SK-MEL-5 (cell line): ENCODE measurements at regions not wholly inside any gene's neighbourhood (a gene's known extent, or its start where the extent isn't known, plus 50 kb on each side); places are given as distances from the start of the nearest gene placed in this dataset.

Experiments
- DNase-seq: peaks from one replicate; pipeline ENCODE4 v3.0.0-alpha.2; 2016; ENCODE audit warnings: low read depth, low spot score
- in situ Hi-C: cut with HindIII; loops from 2 replicates; pipeline ENCODE4 v1.10.0; 2016; ENCODE audit warnings: low sequenced_read_pairs, high pct_unique_total_duplicates, low pct_unique_long_range_greater_than_20kb

- in situ Hi-C loops = no loop called here
These were observed 57.3 kb downstream of the MAF start for GRCh38 chr16:79543219-79543618.

GRCh38 chr16:79542237-79542774 lies 58.2 kb downstream of the MAF start:
- DNase-seq = no peak
- in situ Hi-C loops = no loop called here

More at GRCh38 chr16:79543219-79543618, 57.3 kb downstream of the MAF start:
- no peak for DNase-seq

DNA sequence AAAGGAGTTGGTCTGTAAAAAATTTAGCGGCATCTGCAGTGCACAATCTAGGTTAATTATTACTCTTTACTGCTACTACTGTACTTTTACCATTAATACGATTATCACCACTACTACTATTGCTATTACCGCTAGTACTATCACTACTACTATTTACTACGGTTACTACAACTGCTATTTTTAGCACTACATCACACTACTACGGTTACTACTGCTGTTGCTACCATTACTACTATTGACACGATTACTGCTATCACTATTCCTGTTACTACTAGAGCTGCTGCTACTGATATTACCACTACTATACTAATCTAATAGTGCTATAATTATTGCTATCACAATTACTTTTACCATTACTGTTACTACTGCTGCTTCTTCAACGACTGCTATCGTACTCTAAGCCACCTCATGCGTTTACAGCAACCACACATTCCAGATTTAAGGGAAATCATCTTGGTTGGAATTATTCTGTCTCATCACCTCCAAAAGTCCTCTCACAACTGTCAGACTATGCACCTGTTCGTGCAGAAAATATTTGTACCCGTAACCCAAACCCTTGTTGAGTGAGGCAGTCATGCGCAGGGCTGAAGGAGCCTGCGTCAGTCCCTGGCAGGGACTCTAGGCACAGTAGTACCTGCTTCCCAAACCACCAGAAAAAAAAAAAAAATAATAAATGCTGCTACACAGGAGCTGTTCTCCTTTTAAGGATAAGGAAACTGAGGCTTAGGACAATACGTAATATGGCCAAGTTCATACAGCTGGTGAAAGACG lies 59.5 kb downstream of the MAF start:
- in situ Hi-C loops = no loop called here
- DNase-seq = no peak

DNA sequence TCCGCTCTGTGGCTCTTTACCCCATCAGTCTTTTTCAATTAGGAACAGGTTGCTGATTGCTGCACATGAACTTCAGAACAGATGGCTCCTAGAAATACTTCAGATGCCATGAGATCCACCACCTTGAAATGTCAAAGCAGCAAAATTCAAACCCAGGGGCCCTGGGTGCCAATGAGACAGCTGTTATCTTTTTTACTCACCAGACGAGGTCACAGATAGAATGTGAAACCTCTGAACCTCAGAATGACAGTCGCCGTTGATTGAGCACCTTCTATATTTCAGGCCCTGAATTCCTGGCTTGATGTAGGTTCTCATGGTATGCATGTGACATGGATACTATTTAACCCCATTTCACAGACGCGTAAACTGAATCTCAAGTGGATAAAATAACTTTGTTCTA lies 63.0 kb downstream of the MAF start:
- DNase-seq = no peak
- in situ Hi-C loops = no loop called here

DNA sequence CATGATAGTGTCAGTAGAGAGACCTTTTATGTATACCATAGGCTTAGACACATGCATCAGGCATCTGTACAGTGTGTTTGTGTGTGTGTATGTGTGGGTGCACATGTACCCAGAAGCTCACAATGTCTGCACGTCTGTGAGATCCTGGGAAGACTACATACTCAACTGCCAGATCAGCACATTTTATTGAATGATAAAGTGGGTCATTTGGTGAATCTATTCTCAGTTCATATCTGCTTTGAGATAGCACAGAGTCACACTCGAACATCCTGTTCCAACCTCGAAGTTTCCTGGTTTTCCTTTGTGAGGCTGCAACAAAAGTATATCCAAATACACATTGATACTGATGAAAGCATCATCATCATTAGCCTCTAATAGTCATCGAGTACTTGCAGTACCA lies 63.6 kb downstream of the MAF start:
- no peak for DNase-seq
- in situ Hi-C loops = no loop called here

DNA sequence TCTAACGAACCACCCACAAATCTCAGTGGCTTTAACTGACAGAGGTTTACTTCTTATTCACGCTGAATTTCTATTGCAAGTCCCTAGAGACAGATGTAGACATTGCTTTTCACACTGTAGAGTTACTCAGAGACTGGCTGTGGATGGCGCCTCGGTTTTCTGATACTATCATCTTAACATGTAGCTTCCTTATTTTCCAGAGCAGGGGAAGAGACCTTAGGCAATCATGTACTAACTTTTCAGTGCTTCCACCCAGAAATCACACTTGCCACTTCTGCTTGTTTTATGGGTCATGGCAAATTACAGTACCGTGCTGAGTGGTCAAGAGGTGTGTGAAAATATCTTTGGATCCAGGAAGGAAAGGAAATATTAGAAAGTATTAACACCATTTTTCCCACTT lies 65.4 kb downstream of the MAF start:
- DNase-seq = no peak
- in situ Hi-C loops = no loop called here

DNA sequence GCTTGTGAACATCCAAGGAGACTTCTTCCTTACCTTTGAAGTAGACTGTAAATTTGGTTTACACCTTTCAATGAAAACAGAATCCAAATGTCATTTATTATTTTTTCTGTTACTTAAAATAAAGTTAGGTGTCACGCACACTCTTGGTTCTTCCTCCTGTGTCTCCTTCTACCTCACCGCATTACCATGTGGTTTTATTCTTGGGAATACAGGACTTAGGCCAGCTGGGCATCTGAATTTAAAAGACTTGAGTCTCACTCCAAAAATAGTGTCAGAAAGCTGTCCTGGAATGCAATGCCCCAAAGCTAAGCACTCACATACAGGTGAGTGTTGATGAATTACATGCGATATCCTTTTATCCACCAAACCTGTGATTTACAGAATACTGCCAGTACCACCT lies 66.4 kb downstream of the MAF start:
- no peak for DNase-seq
- in situ Hi-C loops = no loop called here

DNA sequence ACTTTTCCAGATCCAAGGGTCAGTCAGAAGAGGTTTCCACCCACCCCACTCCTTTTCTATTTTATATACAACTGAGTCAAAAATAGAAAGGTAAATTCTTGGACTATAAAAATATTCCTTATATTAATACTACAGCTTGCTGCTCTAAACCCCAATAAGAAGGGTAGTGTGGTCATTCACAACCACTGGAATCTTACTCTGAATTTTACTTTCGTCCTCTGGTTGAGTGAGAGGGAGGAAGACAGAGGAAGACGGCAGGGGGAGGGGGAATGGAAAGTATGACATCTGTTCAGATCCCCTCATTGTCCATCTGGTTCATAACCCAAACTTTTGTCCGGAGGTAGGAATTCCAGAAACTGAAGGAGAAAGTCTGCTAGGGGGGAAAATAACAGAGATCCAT lies 67.2 kb downstream of the MAF start:
- no peak for DNase-seq
- in situ Hi-C loops = no loop called here

DNA sequence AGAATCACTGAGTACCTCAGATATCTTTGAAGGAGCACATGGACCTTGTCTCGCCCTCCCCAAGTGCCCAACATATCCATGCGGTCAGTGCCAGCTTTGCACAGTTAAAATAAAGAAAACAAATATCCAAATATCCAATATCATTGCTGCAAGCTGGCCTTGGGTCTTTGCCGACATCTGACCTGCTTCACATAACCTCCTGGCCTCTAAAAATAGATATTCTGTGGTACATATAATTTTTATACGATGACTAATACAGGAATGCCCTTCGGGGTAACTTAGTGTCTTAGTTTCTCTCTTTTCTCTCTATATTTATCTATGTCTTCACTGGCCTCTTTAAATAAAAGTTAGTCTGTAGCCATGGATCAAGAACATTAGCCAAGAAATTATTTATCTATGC lies 67.8 kb downstream of the MAF start:
- DNase-seq = no peak
- in situ Hi-C loops = no loop called here

GRCh38 chr16:79532273-79532672 lies 68.3 kb downstream of the MAF start:
- in situ Hi-C loops = no loop called here
- no peak for DNase-seq

- in situ Hi-C loops = no loop called here
- no peak for DNase-seq
These were observed 72.2 kb downstream of the MAF start for GRCh38 chr16:79528338-79528737.

GRCh38 chr16:79523971-79524370 lies 76.6 kb downstream of the MAF start:
- in situ Hi-C loops = no loop called here
- no peak for DNase-seq

- DNase-seq = no peak
- in situ Hi-C loops = no loop called here
These were observed 81.1 kb downstream of the MAF start for GRCh38 chr16:79519448-79519847.

DNA sequence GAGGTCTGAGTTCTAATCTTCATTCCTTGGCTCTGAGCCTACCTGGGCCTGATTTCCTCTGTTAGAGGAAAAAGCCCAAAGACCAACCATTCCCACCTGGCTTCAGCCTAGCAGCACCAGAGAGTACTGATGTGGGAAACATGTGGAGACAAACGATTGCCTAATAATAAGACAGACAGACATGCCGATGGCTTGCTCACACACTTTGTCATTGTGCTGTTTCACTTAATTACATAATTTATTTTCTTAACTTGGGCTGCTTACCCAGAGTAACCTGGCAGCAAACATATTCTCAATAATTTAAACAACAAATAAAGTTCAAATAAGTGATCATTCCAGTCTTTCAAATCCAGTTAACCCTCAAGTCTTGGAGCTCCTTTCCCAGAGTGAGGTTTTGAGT lies 83.4 kb downstream of the MAF start:
- no peak for DNase-seq
- in situ Hi-C loops = no loop called here

GRCh38 chr16:79510879-79511278 lies 89.7 kb downstream of the MAF start:
- no peak for DNase-seq
- in situ Hi-C loops = no loop called here

DNA sequence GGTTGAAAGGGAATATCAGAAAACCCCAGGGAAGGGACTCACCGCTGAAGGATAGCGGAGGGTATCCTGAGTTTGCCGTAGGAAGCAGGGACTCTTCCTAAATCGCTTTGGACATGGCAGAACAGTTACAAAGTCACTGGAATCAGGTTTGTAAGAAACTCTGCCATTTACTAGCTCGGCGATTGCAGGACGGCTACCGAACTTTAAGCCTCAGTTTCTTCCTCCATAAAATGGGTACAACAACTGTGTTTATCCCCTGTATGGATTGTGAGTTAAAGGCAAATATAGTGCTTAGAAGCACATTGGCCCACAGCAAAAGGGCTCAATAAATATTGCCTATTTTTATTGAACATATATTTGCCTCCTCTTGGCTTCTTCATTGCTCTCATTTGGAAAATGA lies 90.6 kb downstream of the MAF start:
- DNase-seq = no peak
- in situ Hi-C loops = no loop called here

GRCh38 chr16:79509211-79509631 lies 91.3 kb downstream of the MAF start:
- DNase-seq = no peak
- in situ Hi-C loops = no loop called here

DNA sequence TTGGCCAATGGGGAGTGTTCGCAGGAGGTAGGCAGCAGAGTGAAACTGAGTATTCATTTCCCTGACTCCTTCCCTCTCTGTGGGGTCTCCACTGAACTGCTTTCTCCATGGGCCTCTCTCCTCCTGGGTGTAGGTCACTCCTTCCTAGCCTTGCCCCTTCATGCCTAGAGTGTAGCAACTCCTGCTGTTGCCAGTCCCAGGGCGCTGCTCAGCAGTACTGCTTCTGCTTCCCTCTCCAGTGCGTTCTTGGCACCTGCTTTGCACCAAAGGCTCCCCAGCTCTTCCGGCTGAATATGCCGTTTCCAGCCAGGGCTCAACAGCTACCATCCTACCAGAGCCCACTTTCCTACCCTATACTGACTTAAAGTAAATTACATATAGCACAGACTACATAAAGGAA lies 92.2 kb downstream of the MAF start:
- DNase-seq = no peak
- in situ Hi-C loops = no loop called here

GRCh38 chr16:79505344-79505743 lies 95.2 kb downstream of the MAF start:
- in situ Hi-C loops = no loop called here
- DNase-seq = no peak

- in situ Hi-C loops = no loop called here
- DNase-seq = no peak
These were observed 97.0 kb downstream of the MAF start for GRCh38 chr16:79503511-79503910.
